Testis (tissue), 2 donors: ENCODE measurements at regions not wholly inside any gene's neighbourhood (a gene's known extent, or its start where the extent isn't known, plus 50 kb on each side); places are given as distances from the start of the nearest gene placed in this dataset.

Source experiments
- DNase-seq: peaks from one replicate; pipeline ENCODE4 v3.0.0-alpha.2; 2019
- H3K27ac ChIP-seq, 2 donors: fragments of 200-600 bp; sonication (generic); one replicate each; pipeline ENCODE4 v1.5.1; 2019
- H3K27me3 ChIP-seq: fragments of 200-600 bp; sonication (generic); one replicate; pipeline ENCODE4 v1.5.1; 2019
- H3K36me3 ChIP-seq: fragments of 200-600 bp; sonication (generic); one replicate; pipeline ENCODE4 v1.5.1; 2017; ENCODE audit warnings: low read depth; ENCODE audit errors: missing control alignments
- H3K4me1 ChIP-seq: fragments of 200-600 bp; sonication (generic); one replicate; pipeline ENCODE4 v1.5.1; 2019
- H3K4me3 ChIP-seq, 2 donors: fragments of 200-600 bp; sonication (generic); one replicate each; pipeline ENCODE4 v1.5.1; 2017 to 2019
- H3K9me3 ChIP-seq: fragments of 200-600 bp; sonication (generic); one replicate; pipeline ENCODE4 v1.5.1; 2017
- POLR2A ChIP-seq: fragments of 450-650 bp; IDR thresholded peaks from one replicate; pipeline ENCODE4 v1.6.1; 2017; ENCODE audit warnings: antibody characterized with exemption, mild to moderate bottlenecking, moderate library complexity
- WGBS, 2 donors: methylation state at CpG; one replicate each; pipeline ENCODE4 v1.1.5; 2018; 5-methylcytosine and 5-hydroxymethylcytosine counted together
- intact Hi-C: fragments of 100-400 bp; cut with DNase I; formaldehyde crosslinking; loops from one replicate; pipeline ENCODE4 v1.15.1; 2023; ENCODE audit warnings: low total_unique reads
- TF ChIP-seq, protein P1 (sequence below), 3 experiments: fragments of 450-650 bp in 2 of 3; fragments of 200-600 bp in 1 of 3; sonication (generic) in 1 of 3; IDR thresholded peaks; one replicate each; pipeline ENCODE4 v1.5.1; 2016 to 2019; ENCODE audit warnings: antibody characterized with exemption in 3 of 3, mild to moderate bottlenecking in 2 of 3, moderate library complexity in 1 of 3

DNA sequence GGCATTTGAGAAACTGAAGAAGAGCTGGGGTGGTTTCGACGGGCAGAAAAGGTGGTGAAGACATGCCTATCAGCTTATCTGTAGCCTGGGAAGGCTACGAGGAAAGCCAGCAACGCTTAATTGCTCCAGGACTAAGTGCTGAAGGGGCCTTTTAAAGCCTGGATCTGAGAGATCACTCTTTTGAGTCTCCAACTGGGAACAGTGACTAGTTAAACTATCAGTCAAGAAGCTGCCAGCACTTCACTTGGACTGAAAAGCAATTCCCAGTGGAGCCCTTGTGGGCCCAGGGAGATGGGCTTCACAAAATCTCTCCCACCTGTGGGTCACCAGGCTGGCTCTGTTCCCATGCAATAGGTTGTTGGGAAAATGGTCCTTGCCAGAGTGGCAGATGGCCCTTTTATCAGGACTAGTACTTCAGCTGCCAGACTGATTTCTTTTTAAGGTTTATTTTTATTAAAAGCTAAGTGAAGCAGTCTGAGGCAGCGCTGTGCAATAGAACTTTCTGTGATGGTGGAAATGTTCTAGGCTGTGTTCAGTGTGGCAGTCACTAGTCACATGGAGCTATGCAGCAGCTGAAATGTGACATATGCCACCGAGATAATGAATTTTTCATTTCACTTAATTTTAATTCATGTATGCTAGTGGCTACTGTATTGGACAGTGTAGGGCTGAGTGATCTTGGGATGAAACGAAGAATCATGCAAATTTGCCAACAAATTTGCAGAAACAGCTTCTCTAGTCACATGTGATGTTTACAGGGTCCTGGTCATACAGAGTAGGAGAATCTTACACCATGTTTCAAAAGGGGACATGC is 276.8 kb downstream of the PCNX1 start:
- no peaks in the 10 kb centered on the region for H3K36me3 ChIP-seq
- no peak for DNase-seq
- no peaks in the 10 kb centered on the region for H3K27me3 ChIP-seq
- intact Hi-C loops = no loop called here
- 65 to 67% methylated on average over 7 of the region's 7 CpGs for WGBS, 2 donors
- no peak overlapping the region for H3K27ac ChIP-seq
- no peak for TF ChIP-seq POLR2A
- TF ChIP-seq, protein P1, sequence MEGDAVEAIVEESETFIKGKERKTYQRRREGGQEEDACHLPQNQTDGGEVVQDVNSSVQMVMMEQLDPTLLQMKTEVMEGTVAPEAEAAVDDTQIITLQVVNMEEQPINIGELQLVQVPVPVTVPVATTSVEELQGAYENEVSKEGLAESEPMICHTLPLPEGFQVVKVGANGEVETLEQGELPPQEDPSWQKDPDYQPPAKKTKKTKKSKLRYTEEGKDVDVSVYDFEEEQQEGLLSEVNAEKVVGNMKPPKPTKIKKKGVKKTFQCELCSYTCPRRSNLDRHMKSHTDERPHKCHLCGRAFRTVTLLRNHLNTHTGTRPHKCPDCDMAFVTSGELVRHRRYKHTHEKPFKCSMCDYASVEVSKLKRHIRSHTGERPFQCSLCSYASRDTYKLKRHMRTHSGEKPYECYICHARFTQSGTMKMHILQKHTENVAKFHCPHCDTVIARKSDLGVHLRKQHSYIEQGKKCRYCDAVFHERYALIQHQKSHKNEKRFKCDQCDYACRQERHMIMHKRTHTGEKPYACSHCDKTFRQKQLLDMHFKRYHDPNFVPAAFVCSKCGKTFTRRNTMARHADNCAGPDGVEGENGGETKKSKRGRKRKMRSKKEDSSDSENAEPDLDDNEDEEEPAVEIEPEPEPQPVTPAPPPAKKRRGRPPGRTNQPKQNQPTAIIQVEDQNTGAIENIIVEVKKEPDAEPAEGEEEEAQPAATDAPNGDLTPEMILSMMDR (IDR thresholded peaks at IDR 0.05) = no peak
- H3K4me3 ChIP-seq = no peak overlapping the region
- H3K4me1 ChIP-seq = no peaks in the 10 kb centered on the region
- H3K9me3 ChIP-seq = no peaks in the 10 kb centered on the region

- WGBS, 2 donors = 95 to 100% methylated on average over 2 of the region's 2 CpGs
- Histone ChIP-seq H3K27ac (no peak overlapping the region), H3K27me3 (no peaks in the 10 kb centered on the region), H3K4me3 (no peak overlapping the region), H3K4me1 (no peaks in the 10 kb centered on the region), H3K36me3 (no peaks in the 10 kb centered on the region), H3K9me3 (no peaks in the 10 kb centered on the region)
- no peak for DNase-seq
- no peak for TF ChIP-seq POLR2A
- TF ChIP-seq, protein P1 (IDR thresholded peaks at IDR 0.05) = no peak
- intact Hi-C loops = no loop called here
These were observed 278.4 kb downstream of the PCNX1 start for GRCh38 chr14:71185637-71186036.

- Histone ChIP-seq H3K4me3 (no peak overlapping the region), H3K36me3 (no peaks in the 10 kb centered on the region), H3K9me3 (no peaks in the 10 kb centered on the region), H3K27ac (no peak overlapping the region), H3K4me1 (no peaks in the 10 kb centered on the region), H3K27me3 (no peaks in the 10 kb centered on the region)
- DNase-seq = no peak
- WGBS, 2 donors = 63 to 66% methylated on average over 6 to 11 of the region's 11 CpGs
- TF ChIP-seq, protein P1 (IDR thresholded peaks at IDR 0.05) = no peak
- TF ChIP-seq POLR2A = no peak
- intact Hi-C loops = no loop called here
These were observed 280.5 kb downstream of the PCNX1 start for GRCh38 chr14:71187633-71188356.

DNA sequence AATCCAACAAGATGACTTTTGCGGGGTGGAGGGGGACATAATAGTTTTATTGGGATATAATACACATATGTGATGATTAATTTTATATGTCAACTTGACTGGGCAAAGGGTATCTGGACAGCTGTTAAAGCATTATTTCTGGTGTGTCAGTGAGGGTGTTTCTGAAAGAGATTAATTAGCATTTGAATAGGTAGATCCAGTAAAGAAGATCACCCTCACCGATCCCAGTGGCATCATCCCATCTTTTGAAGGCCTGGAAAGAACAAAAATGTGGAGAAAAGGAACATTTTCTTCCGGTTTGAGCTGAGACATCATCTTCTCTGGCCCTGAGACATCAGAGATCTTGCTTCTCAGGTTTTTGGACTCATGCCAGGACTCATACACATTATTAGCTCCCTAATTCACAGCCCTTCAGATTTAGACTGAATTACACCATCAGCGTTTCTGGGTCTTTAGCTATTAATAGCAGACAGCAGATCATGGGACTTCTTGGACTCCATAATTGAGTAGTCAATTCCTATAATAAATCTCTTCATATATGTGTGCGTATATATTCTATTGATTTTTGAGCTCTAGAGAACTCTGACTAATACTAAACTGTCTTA is 283.6 kb downstream of the PCNX1 start:
- no peak for DNase-seq
- H3K9me3 ChIP-seq = no peaks in the 10 kb centered on the region
- intact Hi-C loops = no loop called here
- H3K36me3 ChIP-seq = no peaks in the 10 kb centered on the region
- no peak overlapping the region for H3K4me3 ChIP-seq
- TF ChIP-seq, protein P1 (IDR thresholded peaks at IDR 0.05) = no peak
- no peak for TF ChIP-seq POLR2A
- H3K27me3 ChIP-seq = no peaks in the 10 kb centered on the region
- no peaks in the 10 kb centered on the region for H3K4me1 ChIP-seq
- WGBS, 2 donors = 65 to 70% methylated on average over 5 of the region's 5 CpGs
- no peak overlapping the region for H3K27ac ChIP-seq
